HEK293T (cell line): ENCODE measurements at regions not wholly inside any gene's neighbourhood (a gene's known extent, or its start where the extent isn't known, plus 50 kb on each side); places are given as distances from the start of the nearest gene placed in this dataset.
"Not testable (repeated sequence)": the region's sequence is repeated elsewhere in the genome, so short reads cannot be mapped to it uniquely, and the experiment has no call there.

Experiments
- CTCF ChIA-PET: fragments of 350-600 bp; formaldehyde crosslinking; extraction: SDS; loops from one replicate; lab custom pipeline; 2021; ENCODE audit warnings: antibody characterized with exemption, inconsistent platforms; lab: Yijun Ruan, JAX
- POLR2A ChIA-PET: fragments of 350-600 bp; formaldehyde crosslinking; extraction: SDS; loops from one replicate; lab custom pipeline; 2020; ENCODE audit warnings: antibody characterized with exemption, inconsistent platforms; lab: Yijun Ruan, JAX
- DNase-seq: peaks from one replicate; pipeline ENCODE4 v3.0.0; 2012; ENCODE audit warnings: mixed read lengths; ENCODE audit errors: extremely low spot score
- ARNT ChIP-seq: fragments of 450-650 bp; IDR thresholded peaks from 2 replicates; pipeline ENCODE4 v1.6.1; 2017; ENCODE audit warnings: mild to moderate bottlenecking
- BHLHE40 ChIP-seq: fragments of 450-650 bp; IDR thresholded peaks from 2 replicates; pipeline ENCODE4 v1.6.1; 2016; ENCODE audit warnings: mild to moderate bottlenecking, moderate library complexity, borderline replicate concordance
- CTBP1 ChIP-seq: fragments of 450-650 bp; IDR thresholded peaks from 2 replicates; pipeline ENCODE4 v1.6.1; 2016; ENCODE audit warnings: borderline replicate concordance
- ELF4 ChIP-seq: fragments of 450-650 bp; IDR thresholded peaks from 2 replicates; pipeline ENCODE4 v1.6.1; 2017; ENCODE audit warnings: antibody characterized with exemption
- FOXA1 ChIP-seq: fragments of 450-650 bp; IDR thresholded peaks from 2 replicates; pipeline ENCODE4 v1.6.1; 2016; ENCODE audit warnings: mild to moderate bottlenecking
- FOXK2 ChIP-seq: fragments of 450-650 bp; IDR thresholded peaks from 2 replicates; pipeline ENCODE4 v1.6.1; 2016; ENCODE audit warnings: mild to moderate bottlenecking
- FOXM1 ChIP-seq: fragments of 450-650 bp; IDR thresholded peaks from 2 replicates; pipeline ENCODE4 v1.6.1; 2017; ENCODE audit warnings: mild to moderate bottlenecking, borderline replicate concordance
- HDGF ChIP-seq: fragments of 450-650 bp; IDR thresholded peaks from 2 replicates; pipeline ENCODE4 v1.6.1; 2017; ENCODE audit warnings: antibody characterized with exemption, borderline replicate concordance
- L3MBTL2 ChIP-seq: fragments of 450-650 bp; conservative IDR thresholded peaks from 2 replicates; pipeline ENCODE4 v1.6.1; 2016; ENCODE audit warnings: mild to moderate bottlenecking
- LEF1 ChIP-seq: fragments of 450-650 bp; IDR thresholded peaks from 2 replicates; pipeline ENCODE4 v1.6.1; 2017; ENCODE audit warnings: mild to moderate bottlenecking, borderline replicate concordance
- NFRKB ChIP-seq: fragments of 450-650 bp; IDR thresholded peaks from 2 replicates; pipeline ENCODE4 v1.6.1; 2016; ENCODE audit warnings: mild to moderate bottlenecking, moderate library complexity
- SP1 ChIP-seq: fragments of 450-650 bp; IDR thresholded peaks from 2 replicates; pipeline ENCODE4 v1.6.1; 2017
- SUZ12 ChIP-seq: fragments of 450-650 bp; IDR thresholded peaks from 2 replicates; pipeline ENCODE4 v1.6.1; 2016; ENCODE audit warnings: mild to moderate bottlenecking
- TARDBP ChIP-seq: fragments of 450-650 bp; IDR thresholded peaks from 2 replicates; pipeline ENCODE4 v1.6.1; 2016
- ZNF384 ChIP-seq: fragments of 450-650 bp; IDR thresholded peaks from 2 replicates; pipeline ENCODE4 v1.6.1; 2016
- TF ChIP-seq, protein P1 (sequence below): fragments of 450-650 bp; IDR thresholded peaks from 2 replicates; pipeline ENCODE4 v1.6.1; 2016

DNA sequence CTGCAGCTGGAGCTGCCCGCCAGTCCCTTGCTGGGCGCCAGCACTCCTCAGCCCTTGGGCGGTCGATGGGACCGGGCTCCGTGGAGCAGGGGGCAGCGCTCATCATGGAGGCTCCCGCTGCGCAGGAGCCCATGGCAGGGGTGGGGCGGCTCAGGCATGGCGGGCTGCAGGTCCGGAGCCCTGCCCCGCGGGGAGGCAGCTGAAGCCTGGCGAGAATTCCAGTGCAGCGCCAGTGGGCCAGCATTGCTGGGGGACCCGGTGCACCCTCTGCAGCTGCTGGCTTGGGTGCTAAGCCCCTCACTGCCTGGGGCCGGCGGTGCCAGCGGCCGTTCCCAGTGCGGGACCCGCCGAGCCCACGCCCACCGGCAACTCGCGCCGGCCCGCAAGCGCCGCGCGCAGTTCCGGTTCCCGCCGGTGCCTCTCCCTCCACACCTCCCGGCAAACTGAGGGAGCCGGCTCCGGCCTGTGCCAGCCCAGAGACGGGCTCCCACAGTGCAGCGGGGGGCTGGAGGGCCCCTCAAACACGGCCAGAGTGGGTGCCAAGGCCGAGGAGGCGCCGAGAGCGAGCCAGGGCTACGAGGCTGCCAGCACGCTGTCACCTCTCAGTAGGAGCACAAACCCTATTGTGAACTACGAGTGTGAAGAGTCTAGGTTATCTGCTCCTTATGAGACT, 687.1 kb downstream of the PCDH17 start:
- CTCF ChIA-PET, result no interaction called here
- DNase-seq, result no peak
- POLR2A ChIA-PET, result no interaction called here
- TF ChIP-seq TARDBP (no peak), ARNT (no peak)

DNA sequence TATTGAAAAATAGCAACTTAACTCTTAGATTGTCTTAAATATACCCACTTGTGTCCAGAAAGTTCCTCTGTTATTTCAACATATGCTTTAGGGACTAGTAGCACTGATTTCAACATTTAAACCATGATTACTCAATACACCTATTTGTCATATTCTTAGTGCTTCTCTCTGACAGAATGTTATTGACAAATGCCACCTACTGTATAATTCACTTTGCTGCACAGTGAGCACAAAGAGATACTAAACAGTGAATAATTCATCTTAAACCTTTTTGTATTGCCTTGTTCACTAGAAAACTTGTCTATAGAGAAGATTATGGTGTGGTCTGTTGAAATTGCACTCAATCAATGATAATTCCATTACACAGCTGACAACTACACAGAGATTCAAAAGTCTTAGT, 692.6 kb downstream of the PCDH17 start:
- DNase-seq, result no peak
- ChIA-PET POLR2A (no interaction called here), CTCF (no interaction called here)
- TF ChIP-seq FOXK2, result no peak
- no peak for TF ChIP-seq HDGF
- no peak for TF ChIP-seq FOXM1
- TF ChIP-seq L3MBTL2, result no peak
- no peak for TF ChIP-seq SUZ12
- no peak for TF ChIP-seq SP1
- no peak for TF ChIP-seq ARNT
- TF ChIP-seq, protein P1, sequence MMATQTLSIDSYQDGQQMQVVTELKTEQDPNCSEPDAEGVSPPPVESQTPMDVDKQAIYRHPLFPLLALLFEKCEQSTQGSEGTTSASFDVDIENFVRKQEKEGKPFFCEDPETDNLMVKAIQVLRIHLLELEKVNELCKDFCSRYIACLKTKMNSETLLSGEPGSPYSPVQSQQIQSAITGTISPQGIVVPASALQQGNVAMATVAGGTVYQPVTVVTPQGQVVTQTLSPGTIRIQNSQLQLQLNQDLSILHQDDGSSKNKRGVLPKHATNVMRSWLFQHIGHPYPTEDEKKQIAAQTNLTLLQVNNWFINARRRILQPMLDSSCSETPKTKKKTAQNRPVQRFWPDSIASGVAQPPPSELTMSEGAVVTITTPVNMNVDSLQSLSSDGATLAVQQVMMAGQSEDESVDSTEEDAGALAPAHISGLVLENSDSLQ, result no peak
- no peak for TF ChIP-seq TARDBP
- TF ChIP-seq LEF1, result no peak
- TF ChIP-seq NFRKB, result no peak
- TF ChIP-seq CTBP1, result no peak
- TF ChIP-seq ZNF384, result no peak
- TF ChIP-seq ELF4, result no peak

DNA sequence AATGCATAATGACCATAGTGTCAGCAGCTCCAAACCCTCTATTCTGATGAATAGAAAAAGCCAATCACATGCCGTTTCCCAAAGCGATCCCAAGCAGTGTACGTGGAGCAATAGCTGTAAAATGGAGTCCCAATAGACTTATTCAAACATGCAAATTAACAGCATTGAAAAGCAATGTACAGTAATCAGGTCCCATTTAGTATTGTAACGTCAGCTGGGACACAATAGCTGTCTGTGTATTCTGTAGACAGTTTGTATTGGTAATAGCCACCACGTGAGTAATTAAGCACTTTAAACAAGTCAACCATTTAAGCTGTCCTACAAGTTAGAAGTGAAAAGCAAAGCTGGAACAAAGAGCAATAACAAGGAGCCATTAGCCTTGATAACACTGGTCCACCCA, 698.2 kb downstream of the PCDH17 start:
- CTCF ChIA-PET, result no interaction called here
- TF ChIP-seq FOXK2, result no peak
- no peak for TF ChIP-seq CTBP1
- no peak for TF ChIP-seq TARDBP
- no peak for TF ChIP-seq NFRKB
- TF ChIP-seq SUZ12, result no peak
- no peak for TF ChIP-seq L3MBTL2
- no peak for TF ChIP-seq HDGF
- no peak for TF ChIP-seq ARNT
- TF ChIP-seq SP1, result no peak
- TF ChIP-seq LEF1, result no peak
- no peak for TF ChIP-seq FOXM1
- TF ChIP-seq BHLHE40, result no peak
- no peak for TF ChIP-seq ZNF384
- no peak for TF ChIP-seq FOXA1
- no peak for TF ChIP-seq ELF4
- TF ChIP-seq, protein P1, result no peak
- DNase-seq, result no peak
- POLR2A ChIA-PET, result no interaction called here

DNA sequence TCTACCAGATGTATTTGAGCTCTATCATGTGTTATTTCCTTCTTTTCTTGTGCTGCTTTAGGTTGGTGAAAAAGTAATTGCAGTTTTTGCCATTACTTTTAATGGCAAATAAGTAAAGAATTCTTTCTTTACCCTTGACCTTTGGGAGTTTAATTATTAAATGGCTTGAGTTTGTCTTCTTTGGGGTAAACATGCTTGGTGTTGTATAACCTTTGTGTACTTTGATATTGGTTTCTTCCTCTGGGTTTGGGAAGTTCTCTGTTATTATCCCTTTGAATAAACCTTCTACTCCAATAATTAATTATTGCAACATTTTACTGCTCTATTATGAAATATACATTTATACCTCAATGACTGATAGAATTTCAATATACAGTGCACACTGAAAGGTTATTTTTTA, 709.4 kb downstream of the PCDH17 start:
- CTCF ChIA-PET, result no interaction called here
- DNase-seq, result no peak
- POLR2A ChIA-PET, result no interaction called here
- no peak for TF ChIP-seq NFRKB
- TF ChIP-seq HDGF, result no peak
- TF ChIP-seq SP1, result no peak
- TF ChIP-seq L3MBTL2, result no peak
- TF ChIP-seq FOXA1, result no peak
- no peak for TF ChIP-seq ELF4
- no peak for TF ChIP-seq FOXM1
- no peak for TF ChIP-seq LEF1
- TF ChIP-seq, protein P1, result no peak
- TF ChIP-seq TARDBP, result no peak

DNA sequence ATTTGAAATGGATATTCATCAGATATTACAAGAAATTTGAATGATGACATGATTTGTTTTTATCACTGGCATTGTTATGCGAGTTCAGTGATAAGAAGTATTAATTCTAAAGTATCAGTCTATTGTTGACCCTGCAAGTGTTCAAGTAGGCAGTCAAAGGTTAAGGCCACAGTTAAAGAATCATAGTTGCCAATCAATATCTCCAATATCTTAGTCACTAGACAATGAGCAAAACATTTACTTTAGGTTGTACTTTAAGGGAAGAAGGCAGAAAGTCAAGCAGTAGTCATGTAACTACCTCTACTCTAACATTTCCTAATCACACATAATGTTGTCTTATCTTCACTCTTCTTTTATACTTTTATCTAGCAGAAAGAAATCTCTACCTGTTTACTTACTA, 709.8 kb downstream of the PCDH17 start:
- ChIA-PET CTCF (interaction anchor here (0.6 kb wide), 1 partner anchor 847 kb away, joined by 4 read pairs; no protein-coding TSS in a partner anchor), POLR2A (no interaction called here)
- TF ChIP-seq NFRKB, result no peak
- TF ChIP-seq FOXA1, result no peak
- TF ChIP-seq, protein P1, result no peak
- no peak for TF ChIP-seq SP1
- no peak for TF ChIP-seq HDGF
- no peak for TF ChIP-seq L3MBTL2
- TF ChIP-seq FOXK2, result no peak
- no peak for TF ChIP-seq LEF1
- no peak for TF ChIP-seq CTBP1
- no peak for TF ChIP-seq FOXM1
- TF ChIP-seq BHLHE40, result no peak
- TF ChIP-seq ARNT, result no peak
- TF ChIP-seq ELF4, result no peak
- DNase-seq, result no peak

DNA sequence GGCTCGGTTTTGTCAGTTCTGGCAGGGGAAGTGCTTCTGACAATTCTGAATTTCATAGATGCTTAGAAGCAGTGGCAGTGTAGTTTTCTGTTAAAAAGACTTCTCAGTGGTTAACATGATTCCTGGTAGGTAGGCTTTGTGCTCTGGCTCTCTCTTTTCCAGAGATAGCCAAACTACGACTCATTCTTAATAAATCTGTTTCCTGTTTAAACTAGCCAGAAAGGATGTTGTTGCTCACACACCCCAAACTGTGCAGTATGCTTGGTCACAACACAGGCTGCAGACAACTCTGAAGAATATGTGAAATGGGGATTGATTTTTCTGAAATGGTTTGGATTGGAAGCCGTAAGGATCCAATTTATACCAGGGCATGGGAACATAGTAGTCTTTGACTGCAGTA, 711.5 kb downstream of the PCDH17 start:
- no peak for DNase-seq
- POLR2A ChIA-PET, result interaction anchor here (0.9 kb wide), 1 partner anchor 625 kb away, joined by 3 read pairs; no protein-coding TSS in a partner anchor
- no peak for TF ChIP-seq CTBP1
- TF ChIP-seq HDGF, result no peak
- no peak for TF ChIP-seq SP1
- CTCF ChIA-PET, result no interaction called here

DNA sequence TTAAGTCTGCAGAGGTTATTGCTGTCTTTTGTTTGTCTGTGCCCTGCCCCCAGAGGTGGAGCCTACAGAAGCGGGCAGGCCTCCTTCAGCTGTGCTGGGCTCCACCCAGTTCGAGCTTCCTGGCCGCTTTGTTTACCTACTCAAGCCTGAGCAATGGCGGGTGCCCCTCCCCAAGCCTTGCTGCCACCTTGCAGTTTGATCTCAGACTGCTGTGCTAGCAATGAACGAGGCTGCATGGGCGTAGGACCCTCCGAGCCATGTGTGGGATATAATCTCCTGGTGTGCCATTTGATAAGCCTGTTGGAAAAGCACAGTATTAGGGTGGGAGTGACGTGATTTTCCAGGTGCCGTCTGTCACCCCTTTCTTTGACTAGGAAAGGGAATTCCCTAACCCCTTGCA, 720.6 kb downstream of the PCDH17 start:
- DNase-seq, CTCF ChIA-PET, POLR2A ChIA-PET: not testable (repeated sequence)
